Type B pancreatic cell (in vitro differentiated cells): ENCODE measurements at regions not wholly inside any gene's neighbourhood (a gene's known extent, or its start where the extent isn't known, plus 50 kb on each side); places are given as distances from the start of the nearest gene placed in this dataset.

Experiments
- DNase-seq: peaks from one replicate; pipeline ENCODE4 v3.0.0; 2021; ENCODE audit warnings: mixed read lengths; ENCODE audit not compliant: unreplicated experiment; ENCODE audit errors: extremely low spot score
- H3K27ac Mint-ChIP-seq: 2 replicates; pipeline ENCODE4 v1.8.0; 2021; ENCODE audit warnings: mild to moderate bottlenecking, mixed read lengths
- H3K27me3 Mint-ChIP-seq: 2 replicates; pipeline ENCODE4 v1.8.0; 2021; ENCODE audit warnings: mixed read lengths
- H3K36me3 Mint-ChIP-seq: 2 replicates; pipeline ENCODE4 v1.8.0; 2021; ENCODE audit warnings: mixed read lengths
- H3K4me1 Mint-ChIP-seq: one replicate; pipeline ENCODE4 v1.8.0; 2021; ENCODE audit warnings: mixed read lengths; ENCODE audit not compliant: unreplicated experiment
- H3K4me3 Mint-ChIP-seq: 2 replicates; pipeline ENCODE4 v1.8.0; 2021; ENCODE audit warnings: mild to moderate bottlenecking, mixed read lengths
- H3K9me3 Mint-ChIP-seq: 2 replicates; pipeline ENCODE4 v1.8.0; 2021; ENCODE audit warnings: mixed read lengths
- TF ChIP-seq, protein P1 (sequence below): fragments of 200-600 bp; sonication (generic); conservative IDR thresholded peaks from 2 replicates; pipeline ENCODE4 v1.5.0; 2021; ENCODE audit warnings: antibody characterized with exemption, mild to moderate bottlenecking

DNA sequence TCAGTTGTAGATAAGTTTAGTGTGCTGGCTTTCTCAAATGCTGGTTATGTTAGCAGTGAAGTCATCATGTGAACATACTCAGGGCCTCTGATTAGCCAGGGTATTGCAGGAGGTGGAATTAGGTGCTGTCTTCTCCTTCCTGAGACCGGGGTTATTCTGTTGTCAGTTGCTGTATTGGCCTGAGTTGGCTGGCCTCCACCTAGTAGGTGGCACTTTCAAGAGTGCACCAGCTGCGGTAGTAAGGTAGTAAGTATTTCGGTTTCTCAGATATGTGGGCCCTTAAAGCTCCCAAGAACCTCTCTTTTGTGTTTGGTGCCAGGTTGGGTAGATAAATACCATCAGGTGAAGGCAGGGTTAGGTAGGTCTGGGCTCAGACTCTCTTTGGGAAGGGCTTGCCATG, 1430.5 kb upstream of the CELF4 start:
- TF ChIP-seq, protein P1, sequence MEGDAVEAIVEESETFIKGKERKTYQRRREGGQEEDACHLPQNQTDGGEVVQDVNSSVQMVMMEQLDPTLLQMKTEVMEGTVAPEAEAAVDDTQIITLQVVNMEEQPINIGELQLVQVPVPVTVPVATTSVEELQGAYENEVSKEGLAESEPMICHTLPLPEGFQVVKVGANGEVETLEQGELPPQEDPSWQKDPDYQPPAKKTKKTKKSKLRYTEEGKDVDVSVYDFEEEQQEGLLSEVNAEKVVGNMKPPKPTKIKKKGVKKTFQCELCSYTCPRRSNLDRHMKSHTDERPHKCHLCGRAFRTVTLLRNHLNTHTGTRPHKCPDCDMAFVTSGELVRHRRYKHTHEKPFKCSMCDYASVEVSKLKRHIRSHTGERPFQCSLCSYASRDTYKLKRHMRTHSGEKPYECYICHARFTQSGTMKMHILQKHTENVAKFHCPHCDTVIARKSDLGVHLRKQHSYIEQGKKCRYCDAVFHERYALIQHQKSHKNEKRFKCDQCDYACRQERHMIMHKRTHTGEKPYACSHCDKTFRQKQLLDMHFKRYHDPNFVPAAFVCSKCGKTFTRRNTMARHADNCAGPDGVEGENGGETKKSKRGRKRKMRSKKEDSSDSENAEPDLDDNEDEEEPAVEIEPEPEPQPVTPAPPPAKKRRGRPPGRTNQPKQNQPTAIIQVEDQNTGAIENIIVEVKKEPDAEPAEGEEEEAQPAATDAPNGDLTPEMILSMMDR: no peak

DNA sequence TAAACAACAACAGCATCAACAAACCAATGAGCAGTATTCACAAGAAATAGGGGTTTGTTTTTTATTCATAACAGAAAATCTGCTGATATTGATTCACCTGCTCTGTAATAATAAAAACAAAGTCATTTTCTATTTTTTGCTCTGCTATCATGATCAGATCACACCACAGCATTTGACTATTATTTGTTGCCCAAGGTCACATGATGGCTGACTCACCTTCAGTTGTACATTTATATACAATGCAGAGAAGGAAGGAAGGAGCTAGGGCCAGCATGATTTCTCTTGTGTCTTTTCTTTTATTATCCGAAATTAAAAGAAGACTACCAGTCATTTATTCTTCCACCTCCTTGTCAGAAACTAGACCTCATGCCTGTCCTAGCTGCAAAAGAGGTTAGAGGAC, 1427.7 kb upstream of the CELF4 start:
- no peak overlapping the region for H3K4me3 Mint-ChIP-seq
- TF ChIP-seq, protein P1: no peak
- no peak for DNase-seq
- H3K36me3 Mint-ChIP-seq: no peaks in the 10 kb centered on the region
- H3K9me3 Mint-ChIP-seq: no peaks in the 10 kb centered on the region
- no peaks in the 10 kb centered on the region for H3K4me1 Mint-ChIP-seq
- H3K27ac Mint-ChIP-seq: no peak overlapping the region
- H3K27me3 Mint-ChIP-seq: peaks cover 4% of the 10 kb centered on the region

More for the DNA sequence above, 1430.5 kb upstream of the CELF4 start:
- no peaks in the 10 kb centered on the region for H3K4me1 Mint-ChIP-seq
- DNase-seq: no peak
- no peak overlapping the region for H3K4me3 Mint-ChIP-seq
- no peak overlapping the region for H3K27ac Mint-ChIP-seq
- no peaks in the 10 kb centered on the region for H3K9me3 Mint-ChIP-seq
- H3K27me3 Mint-ChIP-seq: peaks cover 4% of the 10 kb centered on the region
- H3K36me3 Mint-ChIP-seq: no peaks in the 10 kb centered on the region

DNA sequence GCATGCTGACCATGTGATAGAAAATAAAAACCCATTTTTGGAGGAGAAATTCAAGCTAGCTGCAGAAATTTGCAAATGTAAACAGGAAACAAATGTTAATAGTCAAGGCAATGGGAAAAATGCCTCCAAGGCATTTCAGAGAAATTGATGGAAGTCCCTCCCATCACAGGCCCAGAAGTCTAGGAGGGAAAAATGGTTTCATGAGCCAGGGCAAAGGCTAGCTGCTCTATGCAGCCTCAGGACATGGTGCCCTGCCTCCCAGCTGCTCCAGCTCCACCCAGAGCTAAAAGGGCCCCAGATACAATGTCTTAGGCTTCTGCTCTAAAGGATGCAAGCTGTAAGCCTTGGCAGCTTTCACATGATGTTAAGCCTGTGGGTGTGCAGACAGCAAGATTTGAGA, 1419.4 kb upstream of the CELF4 start:
- DNase-seq: no peak
- Mint-ChIP-seq H3K27ac (no peak overlapping the region), H3K9me3 (peaks cover 5% of the 10 kb centered on the region), H3K36me3 (no peaks in the 10 kb centered on the region), H3K4me1 (peaks cover 8% of the 10 kb centered on the region), H3K27me3 (no peaks in the 10 kb centered on the region), H3K4me3 (no peak overlapping the region)
- TF ChIP-seq, protein P1: no peak

DNA sequence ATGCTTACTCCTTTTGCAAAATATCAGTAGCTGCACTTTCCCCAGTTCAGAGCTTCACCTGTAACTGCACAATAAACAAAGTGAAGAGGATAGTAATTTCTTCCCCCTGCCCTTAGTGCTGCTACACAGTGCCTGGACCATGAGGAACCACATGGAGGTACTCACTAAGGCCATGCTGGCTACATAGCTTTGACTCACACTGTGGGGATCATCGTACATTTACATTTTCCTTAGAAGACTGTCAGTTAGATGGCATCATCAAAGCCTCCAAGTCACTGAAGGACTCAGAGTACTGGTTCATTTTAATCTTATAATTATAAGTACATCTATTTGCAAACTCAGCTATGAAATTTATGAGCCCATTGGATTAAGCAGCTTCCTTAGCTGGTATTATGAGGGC, 1416.5 kb upstream of the CELF4 start:
- no peak overlapping the region for H3K27ac Mint-ChIP-seq
- H3K9me3 Mint-ChIP-seq: peaks cover 5% of the 10 kb centered on the region
- H3K27me3 Mint-ChIP-seq: no peaks in the 10 kb centered on the region
- H3K4me1 Mint-ChIP-seq: peaks cover 8% of the 10 kb centered on the region
- H3K36me3 Mint-ChIP-seq: no peaks in the 10 kb centered on the region
- TF ChIP-seq, protein P1: no peak
- H3K4me3 Mint-ChIP-seq: no peak overlapping the region
- no peak for DNase-seq

DNA sequence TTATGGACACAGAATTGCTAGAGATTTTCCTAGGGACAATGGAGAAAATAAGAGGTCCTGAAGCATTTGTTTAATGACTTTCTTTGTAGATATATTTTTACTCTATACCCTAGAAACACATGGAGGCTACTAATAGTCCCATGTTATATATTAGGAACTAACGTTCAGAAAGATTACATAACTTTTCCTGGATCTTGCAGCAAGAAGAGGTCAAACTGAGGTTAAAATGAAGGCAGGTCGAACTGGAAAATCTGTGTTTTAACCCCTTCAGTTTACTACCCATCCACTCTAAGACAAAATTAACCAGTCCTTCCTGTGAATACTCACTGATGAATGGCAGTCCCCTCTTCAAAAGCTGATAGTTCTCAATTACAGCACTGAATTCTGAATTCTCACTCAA, 1415.8 kb upstream of the CELF4 start:
- H3K27me3 Mint-ChIP-seq: no peaks in the 10 kb centered on the region
- H3K27ac Mint-ChIP-seq: no peak overlapping the region
- no peaks in the 10 kb centered on the region for H3K36me3 Mint-ChIP-seq
- TF ChIP-seq, protein P1: no peak
- DNase-seq: no peak
- peaks cover 5% of the 10 kb centered on the region for H3K9me3 Mint-ChIP-seq
- peaks cover 8% of the 10 kb centered on the region for H3K4me1 Mint-ChIP-seq
- no peak overlapping the region for H3K4me3 Mint-ChIP-seq

DNA sequence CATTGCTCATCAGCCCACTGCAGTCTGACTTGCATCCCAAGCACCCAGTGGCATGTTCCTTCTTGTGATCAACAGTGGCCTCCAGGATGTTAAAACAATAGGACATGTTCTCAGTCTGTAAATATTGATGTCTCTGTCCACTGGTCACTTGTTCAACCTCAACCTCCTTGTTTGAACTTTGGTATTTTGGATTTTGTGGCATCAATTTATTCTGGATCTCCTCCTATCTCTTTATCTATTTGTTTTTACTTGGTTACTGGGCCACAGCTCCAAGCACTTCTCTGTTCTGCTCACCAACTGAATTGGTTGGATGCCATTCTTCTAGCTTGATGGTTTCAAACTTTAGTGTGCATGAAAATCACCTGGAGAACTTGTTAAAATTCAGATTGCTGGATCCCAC, 1414.8 kb upstream of the CELF4 start:
- peaks cover 8% of the 10 kb centered on the region for H3K4me1 Mint-ChIP-seq
- DNase-seq: no peak
- H3K36me3 Mint-ChIP-seq: no peaks in the 10 kb centered on the region
- no peak overlapping the region for H3K27ac Mint-ChIP-seq
- H3K9me3 Mint-ChIP-seq: peaks cover 5% of the 10 kb centered on the region
- TF ChIP-seq, protein P1: no peak
- H3K4me3 Mint-ChIP-seq: no peak overlapping the region
- no peaks in the 10 kb centered on the region for H3K27me3 Mint-ChIP-seq
